GM23338 (cell line): ENCODE measurements at regions not wholly inside any gene's neighbourhood (a gene's known extent, or its start where the extent isn't known, plus 50 kb on each side); places are given as distances from the start of the nearest gene placed in this dataset.

Experiments used
- CTCF ChIP-seq, 2 experiments: fragments of 200-600 bp in 1 of 2; sonication (generic) in 1 of 2; conservative IDR thresholded peaks; 2 replicates each; pipeline versions ENCODE4 v1.5.1 to v1.6.1; 2016 to 2017; ENCODE audit warnings: antibody characterized with exemption in 2 of 2, low read depth in 2 of 2, mild to moderate bottlenecking in 2 of 2, moderate library complexity in 1 of 2
- POLR2AphosphoS5 ChIP-seq: IDR thresholded peaks from 2 replicates; pipeline ENCODE4 v1.6.1; 2016; ENCODE audit warnings: antibody characterized with exemption, low read depth

GRCh38 chr21:31781737-31782136 is 49.8 kb upstream of the SCAF4 start:
- no peak for TF ChIP-seq CTCF (conservative IDR thresholded peaks at IDR 0.05; ENCODE audit: low read depth in 2 of 2)
- TF ChIP-seq POLR2AphosphoS5 = no peak
